EL (cell line): ENCODE measurements at regions not wholly inside any gene's neighbourhood (a gene's known extent, or its start where the extent isn't known, plus 50 kb on each side); places are given as distances from the start of the nearest gene placed in this dataset.
"Not testable (repeated sequence)": the region's sequence is repeated elsewhere in the genome, so short reads cannot be mapped to it uniquely, and the experiment has no call there.

Experiments
- DNase-seq: peaks from one replicate; pipeline ENCODE4 v3.0.0-alpha.2; 2016

DNA sequence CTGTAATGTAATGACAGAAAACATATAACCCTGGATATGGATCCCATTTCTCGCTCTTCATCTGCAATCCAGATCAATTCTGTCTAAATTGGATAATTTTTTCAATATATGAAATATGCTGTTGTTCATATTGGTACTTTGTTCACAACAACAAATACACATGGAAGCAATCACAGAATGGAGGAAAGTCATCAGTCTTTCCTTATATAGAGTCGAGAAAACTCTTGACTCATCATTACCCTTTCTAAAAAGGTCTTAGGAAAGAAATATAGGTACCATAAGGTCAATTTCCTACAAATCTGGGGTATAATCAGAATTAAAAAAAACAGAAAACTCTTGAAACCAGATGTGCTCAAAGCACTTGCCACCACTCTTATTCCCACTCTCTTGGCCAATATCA, 677.6 kb upstream of the ID4 start:
- no peak for DNase-seq

DNA sequence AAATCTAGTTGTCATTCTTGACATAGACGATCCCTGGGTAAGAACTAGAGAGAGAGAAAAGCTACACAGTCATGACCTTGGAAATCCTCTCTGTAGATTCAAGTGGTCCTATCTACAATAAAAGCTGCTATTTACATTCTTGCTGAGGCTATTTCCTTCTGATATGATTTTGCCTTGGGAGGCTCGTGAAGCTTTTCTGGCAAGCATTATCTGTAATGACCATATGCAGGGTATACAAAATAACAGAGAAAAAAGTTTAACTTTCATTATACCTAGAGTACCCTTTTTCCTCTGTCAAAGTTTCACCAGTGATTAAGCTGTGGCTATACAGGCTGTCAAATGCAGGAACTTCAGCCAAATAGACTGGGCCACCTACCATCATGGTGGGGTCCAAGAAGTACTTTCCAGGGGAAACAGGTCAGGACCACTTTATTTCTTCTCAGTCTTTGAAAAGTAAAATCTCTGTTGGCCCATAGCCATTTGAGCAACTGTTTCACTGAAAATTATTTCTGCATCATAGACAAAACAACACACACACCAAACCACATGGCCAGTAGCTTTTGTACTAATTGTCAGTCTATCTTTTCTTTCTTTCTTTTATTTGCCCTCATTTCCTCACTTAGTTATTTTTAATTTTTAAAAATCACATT, 677.0 kb upstream of the ID4 start:
- DNase-seq: no peak

GRCh38 chr6:19167251-19167650, 669.9 kb upstream of the ID4 start:
- no peak for DNase-seq

GRCh38 chr6:19169366-19169765, 667.8 kb upstream of the ID4 start:
- no peak for DNase-seq

DNA sequence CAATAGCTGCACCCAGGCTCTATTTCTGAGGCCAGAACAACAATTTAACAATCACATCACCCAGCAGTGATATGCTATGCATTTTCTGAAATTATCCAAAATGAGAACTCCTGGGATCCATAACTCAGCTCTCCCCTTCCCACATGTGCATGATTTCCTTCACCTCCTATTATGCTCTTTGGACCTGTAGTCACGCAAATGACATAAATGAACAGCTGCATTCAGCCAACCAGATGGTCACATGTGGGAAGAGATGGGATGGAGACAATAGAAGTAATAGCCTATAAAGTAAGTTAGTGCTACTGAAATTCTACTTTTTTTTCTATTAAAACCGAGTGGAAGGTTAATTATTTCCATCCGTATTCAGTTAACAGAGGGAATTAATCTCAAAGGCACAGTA, 662.1 kb upstream of the ID4 start:
- no peak for DNase-seq

DNA sequence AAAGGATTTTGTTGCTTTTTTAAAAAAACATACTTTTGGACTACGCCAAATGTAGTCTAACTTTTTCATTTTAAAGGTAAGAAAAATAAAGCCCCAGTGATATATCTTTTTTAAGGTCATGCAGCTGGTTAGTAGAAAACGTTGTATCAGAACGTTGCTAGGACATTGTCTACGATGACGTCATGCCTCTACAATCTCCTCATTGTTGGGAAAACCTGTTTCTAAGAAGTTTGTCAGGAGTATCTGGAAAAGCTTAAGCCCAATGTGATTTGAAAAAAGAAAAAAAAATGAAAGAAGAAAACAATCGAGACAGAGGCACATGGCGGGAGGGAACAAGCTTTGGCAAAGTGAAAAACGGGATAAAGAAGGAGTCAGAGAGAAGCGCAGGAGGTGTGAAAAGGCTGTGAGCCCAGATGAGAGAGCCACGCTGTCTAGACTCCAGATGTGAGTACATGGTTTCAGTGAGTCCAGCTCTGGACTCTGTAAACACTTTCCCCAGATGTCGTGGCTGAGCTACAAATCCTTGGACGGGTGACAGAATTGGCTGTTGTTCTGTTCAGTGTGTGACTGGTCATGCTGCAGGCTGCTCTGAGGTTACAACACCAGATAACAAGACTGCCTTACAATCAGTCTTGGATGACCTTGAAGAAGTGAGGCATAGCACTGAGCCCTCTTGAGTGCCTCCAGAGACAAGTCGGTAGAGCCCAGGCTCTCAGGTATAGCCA, 656.7 kb upstream of the ID4 start:
- no peak for DNase-seq

GRCh38 chr6:19181211-19181610, 656.0 kb upstream of the ID4 start:
- no peak for DNase-seq

DNA sequence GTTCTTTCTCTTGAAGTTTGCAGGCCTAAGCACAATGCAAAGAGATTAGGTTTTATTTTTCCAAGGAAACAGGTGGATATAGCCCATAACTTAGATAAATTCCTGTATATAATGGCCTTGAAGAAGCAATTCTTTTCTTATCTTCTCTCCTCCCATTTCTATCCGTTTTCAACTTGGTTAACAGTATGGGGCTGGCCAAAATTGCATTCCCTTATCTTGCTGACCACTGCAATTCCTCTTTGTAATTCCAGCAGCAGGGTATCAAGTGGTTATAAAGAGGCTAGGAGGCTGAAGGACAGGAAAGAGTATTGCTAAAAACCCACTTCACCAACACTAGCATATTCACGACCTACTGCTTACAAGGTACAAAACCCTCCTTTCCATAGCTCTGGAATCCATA, 643.5 kb upstream of the ID4 start:
- no peak for DNase-seq

DNA sequence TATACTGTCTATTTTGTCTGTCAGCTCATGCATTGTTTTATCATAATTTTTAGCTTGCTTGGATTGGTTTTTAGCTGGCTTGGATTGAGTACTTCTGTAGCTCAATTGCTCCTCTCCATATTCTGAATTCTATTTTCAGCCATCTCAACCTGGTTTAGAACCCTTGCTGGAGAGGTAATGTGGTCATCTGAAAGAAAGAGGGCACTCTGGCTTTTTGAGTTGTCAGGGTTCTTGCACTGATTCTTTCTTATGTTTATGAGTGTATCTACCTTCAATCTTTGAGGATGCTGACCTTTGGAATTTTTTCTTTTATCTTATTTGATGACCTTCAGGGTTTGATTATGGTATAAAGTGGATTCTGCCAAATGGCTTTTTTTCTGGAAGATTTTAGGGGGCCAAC, 632.7 kb upstream of the ID4 start:
- no peak for DNase-seq

DNA sequence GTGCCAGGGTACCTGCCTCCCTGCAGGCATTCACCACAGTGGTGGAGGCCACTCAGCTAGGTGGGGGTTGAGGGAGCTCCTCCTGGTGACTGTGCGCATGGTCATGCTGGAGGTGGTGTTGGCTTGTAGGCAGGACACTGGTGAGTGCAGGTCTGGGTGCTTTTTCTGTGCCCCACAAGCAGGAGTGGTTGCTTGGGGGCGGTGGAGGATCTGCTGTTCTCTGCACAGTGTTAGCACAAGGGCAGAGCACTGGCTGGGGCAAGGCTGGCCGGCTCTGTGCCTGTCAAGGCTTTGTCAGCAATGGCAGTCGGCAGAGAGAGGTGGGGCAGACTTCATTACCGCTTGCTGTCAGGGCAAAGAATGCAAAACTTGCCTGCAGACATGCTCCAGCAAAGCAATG, 632.1 kb upstream of the ID4 start:
- no peak for DNase-seq

DNA sequence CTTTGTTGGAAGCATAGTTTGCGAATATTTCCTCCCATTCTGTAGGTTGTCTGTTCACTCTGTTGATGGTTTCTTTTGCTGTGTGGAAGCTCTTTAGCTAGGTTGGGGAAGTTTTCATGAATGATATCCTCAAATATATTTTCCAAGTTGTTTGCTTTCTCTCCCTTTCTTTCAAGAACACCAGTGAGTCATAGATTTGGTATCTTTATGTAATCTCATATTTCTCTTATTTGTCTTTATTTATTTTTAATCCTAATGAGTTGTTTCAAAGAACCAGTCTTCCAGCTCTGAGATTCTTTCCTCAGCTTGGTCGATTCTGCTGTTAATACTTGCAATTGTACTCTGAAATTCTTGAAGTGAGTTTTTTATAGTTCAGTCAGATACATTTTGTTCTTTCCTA, 628.0 kb upstream of the ID4 start:
- DNase-seq: no peak

- peak; percentile 3 for DNase-seq
These were observed 626.1 kb upstream of the ID4 start for GRCh38 chr6:19210849-19211590.

DNA sequence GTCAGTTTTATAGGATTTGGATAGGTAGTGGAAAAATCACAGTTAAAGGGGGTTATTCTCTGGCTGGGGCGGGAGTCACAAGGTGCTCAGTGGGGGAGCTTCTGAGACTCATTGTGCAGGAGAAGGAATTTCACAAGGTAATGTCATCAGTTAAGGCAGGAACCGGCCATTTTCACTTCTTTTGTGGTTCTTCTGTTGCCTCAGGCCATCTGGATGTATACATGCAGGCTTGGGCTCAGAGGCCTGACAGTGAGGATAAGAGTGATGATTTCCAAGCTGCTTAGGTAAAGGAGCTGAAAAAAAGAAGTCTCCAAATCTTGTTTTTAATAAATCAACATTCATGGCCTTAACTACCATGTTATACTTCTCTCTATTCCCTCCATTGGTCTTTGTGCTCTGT, 622.9 kb upstream of the ID4 start:
- DNase-seq: no peak

- no peak for DNase-seq
These were observed 617.2 kb upstream of the ID4 start for GRCh38 chr6:19219931-19220330.

DNA sequence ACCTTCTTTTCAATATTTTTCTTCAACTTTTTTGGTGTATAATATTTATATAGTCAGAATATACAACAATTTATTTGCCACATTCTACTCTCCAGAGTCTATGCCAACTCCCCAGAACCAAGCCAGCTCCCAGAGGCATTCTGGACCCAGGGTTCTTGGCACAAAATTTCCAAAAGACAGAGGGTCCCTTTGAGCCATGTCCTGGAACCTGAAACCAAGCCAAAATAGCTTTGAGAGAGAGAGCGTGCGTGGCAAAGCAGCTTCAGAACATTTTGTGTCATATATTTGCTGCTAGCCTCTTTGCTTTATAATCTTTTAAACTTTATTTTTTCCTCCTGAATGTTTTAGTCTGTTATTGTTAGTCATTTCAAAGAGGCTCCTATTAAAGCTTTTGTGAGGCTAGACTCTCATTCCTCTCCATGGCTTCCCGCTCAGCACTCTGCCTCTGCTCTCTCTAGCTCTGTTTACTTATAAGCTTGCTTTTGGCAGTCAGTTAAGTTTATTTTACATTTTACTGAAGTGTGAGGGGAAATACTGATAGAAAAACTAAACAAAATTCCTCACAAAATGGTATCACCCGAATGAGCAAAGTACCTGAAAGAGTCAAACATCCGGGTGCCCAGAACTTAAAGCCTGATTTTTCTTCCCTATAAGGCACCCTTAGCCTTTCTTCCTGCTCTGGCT, 605.1 kb upstream of the ID4 start:
- DNase-seq: no peak

DNA sequence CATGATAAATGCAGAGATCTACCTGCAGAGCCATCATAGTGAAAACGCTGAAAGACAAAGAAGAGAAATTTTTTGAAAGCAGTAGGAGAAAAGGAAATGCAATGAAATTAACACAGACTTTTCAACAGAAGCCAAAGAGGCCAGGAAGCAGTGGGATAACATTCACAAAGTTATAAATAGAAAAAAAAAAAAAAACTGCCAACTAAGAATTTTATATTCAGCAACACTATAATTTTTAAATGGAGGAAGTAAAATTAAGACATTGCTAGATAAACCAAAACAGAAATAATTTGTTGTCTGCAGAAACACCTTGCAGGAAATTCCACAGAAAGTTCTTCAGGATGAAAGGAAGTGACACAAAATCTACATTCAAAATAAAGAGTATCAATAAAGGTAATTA, 591.5 kb upstream of the ID4 start:
- no peak for DNase-seq

GRCh38 chr6:19247181-19247580, 590.0 kb upstream of the ID4 start:
- not testable (repeated sequence) for DNase-seq

GRCh38 chr6:19256123-19256522, 581.0 kb upstream of the ID4 start:
- not testable (repeated sequence) for DNase-seq

DNA sequence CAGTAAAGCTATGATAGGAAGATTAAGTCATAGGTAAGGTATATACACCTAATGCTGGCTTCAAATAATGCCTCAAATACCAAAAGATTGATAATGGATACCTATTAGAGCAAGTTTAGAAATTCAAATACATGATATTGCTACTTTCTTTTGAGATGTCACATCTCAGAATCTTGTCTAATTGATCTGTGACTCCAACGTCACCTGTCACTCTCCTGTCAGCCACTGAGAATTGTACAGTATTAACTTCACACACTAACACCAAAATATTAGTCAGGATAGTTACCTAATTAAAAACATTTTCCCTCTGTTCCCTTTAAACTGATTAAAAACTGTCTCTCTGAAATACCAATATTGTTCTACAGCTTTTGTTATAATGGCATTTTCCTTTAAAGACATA, 575.5 kb upstream of the ID4 start:
- DNase-seq: no peak

DNA sequence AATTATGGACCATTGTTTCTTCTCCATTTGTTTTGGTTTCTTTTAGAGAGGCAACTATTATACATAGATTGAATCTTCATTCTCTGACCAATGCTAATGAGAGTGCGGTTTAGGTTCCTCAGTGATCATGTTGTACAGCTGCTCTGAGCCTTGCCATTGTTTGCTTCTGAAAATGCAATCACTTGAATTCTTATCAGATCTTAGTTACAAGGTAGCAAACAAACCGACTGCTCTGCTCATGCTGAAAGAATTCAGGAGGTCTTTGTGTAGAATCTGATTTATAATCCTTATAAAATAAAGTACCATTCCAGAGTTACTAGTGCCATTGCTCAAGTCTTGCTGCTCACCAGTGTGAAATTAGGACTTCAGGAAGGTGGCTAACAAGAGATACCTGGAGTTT, 569.1 kb upstream of the ID4 start:
- no peak for DNase-seq

GRCh38 chr6:19268718-19269117, 568.5 kb upstream of the ID4 start:
- no peak for DNase-seq

DNA sequence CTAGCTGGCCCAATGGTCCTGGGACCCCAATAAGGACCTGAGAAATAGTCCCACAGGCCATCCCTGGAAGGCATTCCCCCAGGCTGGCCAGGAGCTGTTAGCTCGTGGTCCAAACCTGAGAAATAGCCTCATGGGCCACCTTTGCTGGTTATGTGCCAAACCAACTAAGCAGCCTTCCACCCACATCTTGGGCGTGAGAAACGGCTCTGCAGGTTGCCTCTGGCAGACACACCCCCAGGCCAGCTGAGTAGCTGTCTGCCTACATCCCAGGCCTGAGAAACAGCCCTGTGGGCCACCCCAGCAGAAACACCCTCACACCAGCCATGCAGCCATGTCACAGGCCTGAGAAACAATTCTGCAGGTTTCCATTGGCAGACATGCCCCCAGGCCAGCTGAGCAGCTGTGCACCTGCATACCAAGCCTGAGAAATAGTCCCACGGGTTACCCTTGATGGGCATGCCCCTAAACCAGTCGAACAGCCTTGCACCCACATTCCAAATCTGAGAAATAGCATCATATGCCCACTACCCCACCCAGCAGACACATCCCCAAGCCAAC, 567.8 kb upstream of the ID4 start:
- no peak for DNase-seq

DNA sequence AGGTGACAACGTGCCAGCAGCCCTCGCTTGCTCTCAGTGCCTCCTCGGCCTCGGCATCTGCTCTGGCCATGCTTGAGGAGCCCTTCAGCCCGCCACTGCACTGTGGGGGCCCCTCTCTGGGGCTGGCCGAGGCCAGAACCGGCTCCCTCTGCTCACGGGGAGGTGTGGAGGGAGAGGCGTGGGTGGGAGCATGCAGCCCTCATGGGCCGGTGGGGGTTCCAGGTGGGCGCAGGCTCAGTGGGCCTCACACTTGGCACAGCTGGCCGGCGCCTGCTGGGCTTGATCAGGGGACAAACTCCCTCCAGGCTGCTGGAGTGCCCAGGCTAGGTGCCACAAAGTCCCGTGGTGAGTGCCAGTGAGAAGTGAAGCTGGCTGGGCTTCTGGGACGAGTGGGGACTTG, 566.6 kb upstream of the ID4 start:
- DNase-seq: no peak
